OCI-LY7 (cell line): ENCODE measurements at regions not wholly inside any gene's neighbourhood (a gene's known extent, or its start where the extent isn't known, plus 50 kb on each side); places are given as distances from the start of the nearest gene placed in this dataset.

Experiments used
- CTCF ChIP-seq: fragments of 200-600 bp; sonication (generic); conservative IDR thresholded peaks from 2 replicates; pipeline ENCODE4 v1.5.1; 2014; ENCODE audit warnings: mild to moderate bottlenecking, antibody characterized with exemption, low read length, moderate library complexity, mixed read lengths
- EZH2phosphoT487 ChIP-seq: fragments of 200-600 bp; sonication (generic); IDR thresholded peaks from 2 replicates; pipeline ENCODE4 v1.6.1; 2018; ENCODE audit warnings: low read depth, borderline replicate concordance, mild to moderate bottlenecking, mixed run types, antibody characterized with exemption, low read length, moderate library complexity, mixed read lengths

DNA sequence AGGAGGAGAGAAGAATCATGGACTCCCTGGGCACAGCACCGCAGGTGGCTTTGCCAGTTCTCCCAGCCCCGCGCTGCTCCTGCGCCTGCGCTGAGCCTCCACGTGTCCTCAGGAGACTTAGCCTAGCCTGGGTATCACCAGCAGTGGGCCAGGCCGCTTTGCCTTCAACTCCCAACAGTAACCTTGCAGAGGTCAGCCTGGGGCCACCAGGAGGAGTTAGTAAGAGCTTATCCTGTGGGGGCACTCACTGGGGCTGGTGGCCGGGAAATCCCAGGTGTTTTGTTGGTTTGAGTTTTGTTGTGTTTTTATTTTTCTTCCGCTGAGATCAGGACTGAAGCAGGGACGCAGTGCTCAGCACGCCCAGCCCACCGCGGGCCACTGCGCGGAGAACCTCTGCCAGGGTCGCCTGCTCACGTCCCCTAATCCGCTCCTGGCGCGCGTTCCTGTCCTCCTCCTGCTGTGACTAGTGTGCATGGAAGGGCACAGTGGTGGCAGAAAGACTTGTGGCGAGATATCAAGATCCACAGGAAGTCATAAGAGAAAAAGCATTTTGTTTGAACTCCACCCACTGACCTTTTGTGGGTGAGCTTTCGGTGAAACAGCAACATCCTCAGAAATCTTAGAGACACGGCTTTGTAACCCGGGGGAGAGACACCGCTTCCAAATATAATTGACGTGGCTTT lies 207.4 kb upstream of the RFC3 start:
- TF ChIP-seq CTCF, result no peak
- TF ChIP-seq EZH2phosphoT487, result no peak
